Choroid plexus epithelial cell (primary cell): ENCODE measurements at regions not wholly inside any gene's neighbourhood (a gene's known extent, or its start where the extent isn't known, plus 50 kb on each side); places are given as distances from the start of the nearest gene placed in this dataset.

ENCODE experiments used
- DNase-seq: peaks from one replicate; pipeline ENCODE4 v3.0.0-alpha.2; 2010; ENCODE audit warnings: low read depth
- H3K4me3 ChIP-seq: 2 replicates; pipeline ENCODE4 v1.5.1; 2011; ENCODE audit warnings: low read depth, mild to moderate bottlenecking, control low read depth, low read length, moderate library complexity
- CTCF ChIP-seq: conservative IDR thresholded peaks from 2 replicates; pipeline ENCODE4 v1.5.1; 2011; ENCODE audit warnings: low read depth, mild to moderate bottlenecking, control low read depth, inconsistent platforms, low read length, moderate library complexity

GRCh38 chr2:18926631-18927524 lies 337.5 kb upstream of the NT5C1B start:
- no peak for TF ChIP-seq CTCF
- no peak overlapping the region for H3K4me3 ChIP-seq
- no peak for DNase-seq

- DNase-seq, result peak; percentile 92
- no peak overlapping the region for H3K4me3 ChIP-seq
- no peak for TF ChIP-seq CTCF
These were observed 335.9 kb upstream of the NT5C1B start for GRCh38 chr2:18925296-18925695.

- peak; percentile 33 for DNase-seq
- no peak for TF ChIP-seq CTCF
- H3K4me3 ChIP-seq, result no peak overlapping the region
These were observed 335.5 kb upstream of the NT5C1B start for GRCh38 chr2:18924886-18925285.

- no peak for DNase-seq
- no peak for TF ChIP-seq CTCF
- no peak overlapping the region for H3K4me3 ChIP-seq
These were observed 335.0 kb upstream of the NT5C1B start for GRCh38 chr2:18924386-18924785.

- TF ChIP-seq CTCF, result no peak
- DNase-seq, result no peak
- H3K4me3 ChIP-seq, result no peak overlapping the region
These were observed 332.9 kb upstream of the NT5C1B start for GRCh38 chr2:18922276-18922675.

GRCh38 chr2:18918280-18918679 lies 328.9 kb upstream of the NT5C1B start:
- no peak for DNase-seq
- no peak for TF ChIP-seq CTCF
- no peak overlapping the region for H3K4me3 ChIP-seq

- H3K4me3 ChIP-seq, result no peak overlapping the region
- peak; percentile 41 for DNase-seq
- no peak for TF ChIP-seq CTCF
These were observed 325.9 kb upstream of the NT5C1B start for GRCh38 chr2:18915227-18915626.
